Neural cell (in vitro differentiated cells): ENCODE measurements at regions not wholly inside any gene's neighbourhood (a gene's known extent, or its start where the extent isn't known, plus 50 kb on each side); places are given as distances from the start of the nearest gene placed in this dataset.

Source experiments
- EZH2 ChIP-seq: fragments of 200-600, 300-800 bp; shearing (Covaris generic), sonication (generic); IDR thresholded peaks from 2 replicates; pipeline ENCODE4 v1.6.1; 2014; ENCODE audit warnings: antibody characterized with exemption, low read length, borderline replicate concordance, mild to moderate bottlenecking; ENCODE audit not compliant: insufficient read depth, poor library complexity, severe bottlenecking
- POLR2AphosphoS5 ChIP-seq: IDR thresholded peaks from 2 replicates; pipeline ENCODE4 v1.6.1; 2012
- TF ChIP-seq, protein P1 (sequence below): fragments of 450-650 bp; IDR thresholded peaks from 2 replicates; pipeline ENCODE4 v1.5.1; 2014; ENCODE audit warnings: antibody characterized with exemption, mild to moderate bottlenecking, moderate library complexity; ENCODE audit not compliant: poor library complexity, severe bottlenecking

GRCh38 chr18:39480494-39481195, 1915.0 kb upstream of the CELF4 start:
- peak; percentile 13 for TF ChIP-seq POLR2AphosphoS5
- TF ChIP-seq, protein P1, sequence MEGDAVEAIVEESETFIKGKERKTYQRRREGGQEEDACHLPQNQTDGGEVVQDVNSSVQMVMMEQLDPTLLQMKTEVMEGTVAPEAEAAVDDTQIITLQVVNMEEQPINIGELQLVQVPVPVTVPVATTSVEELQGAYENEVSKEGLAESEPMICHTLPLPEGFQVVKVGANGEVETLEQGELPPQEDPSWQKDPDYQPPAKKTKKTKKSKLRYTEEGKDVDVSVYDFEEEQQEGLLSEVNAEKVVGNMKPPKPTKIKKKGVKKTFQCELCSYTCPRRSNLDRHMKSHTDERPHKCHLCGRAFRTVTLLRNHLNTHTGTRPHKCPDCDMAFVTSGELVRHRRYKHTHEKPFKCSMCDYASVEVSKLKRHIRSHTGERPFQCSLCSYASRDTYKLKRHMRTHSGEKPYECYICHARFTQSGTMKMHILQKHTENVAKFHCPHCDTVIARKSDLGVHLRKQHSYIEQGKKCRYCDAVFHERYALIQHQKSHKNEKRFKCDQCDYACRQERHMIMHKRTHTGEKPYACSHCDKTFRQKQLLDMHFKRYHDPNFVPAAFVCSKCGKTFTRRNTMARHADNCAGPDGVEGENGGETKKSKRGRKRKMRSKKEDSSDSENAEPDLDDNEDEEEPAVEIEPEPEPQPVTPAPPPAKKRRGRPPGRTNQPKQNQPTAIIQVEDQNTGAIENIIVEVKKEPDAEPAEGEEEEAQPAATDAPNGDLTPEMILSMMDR: no peak
- no peak for TF ChIP-seq EZH2
